ENCODE measurements at regions not wholly inside any gene's neighbourhood (a gene's known extent, or its start where the extent isn't known, plus 50 kb on each side); places are given as distances from the start of the nearest gene placed in this dataset.

DNA sequence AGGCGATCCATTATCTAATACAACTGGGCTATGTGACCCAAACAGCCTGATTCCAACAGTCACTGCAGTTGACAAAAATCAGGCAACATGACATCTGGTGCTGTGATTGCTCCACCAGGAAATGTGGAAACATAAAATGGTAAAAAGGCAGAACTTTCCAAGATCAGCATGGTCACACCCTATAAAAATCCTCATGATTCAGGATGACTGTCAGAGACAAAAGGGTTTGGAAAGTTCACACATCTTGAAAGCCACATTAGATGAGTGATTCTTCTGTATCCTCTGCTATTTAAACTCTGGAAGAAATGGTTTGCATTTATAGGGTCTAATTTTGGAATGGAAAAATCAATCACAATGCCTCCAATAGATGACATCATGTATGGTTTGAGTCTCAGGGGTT is 662.6 kb upstream of the IGFBP3 start:
- no peak for DNase-seq (ENCODE audit: low read depth)
- no peak overlapping the region for H3K4me3 ChIP-seq (ENCODE audit: low read depth, low read length)
- TF ChIP-seq, protein P1, sequence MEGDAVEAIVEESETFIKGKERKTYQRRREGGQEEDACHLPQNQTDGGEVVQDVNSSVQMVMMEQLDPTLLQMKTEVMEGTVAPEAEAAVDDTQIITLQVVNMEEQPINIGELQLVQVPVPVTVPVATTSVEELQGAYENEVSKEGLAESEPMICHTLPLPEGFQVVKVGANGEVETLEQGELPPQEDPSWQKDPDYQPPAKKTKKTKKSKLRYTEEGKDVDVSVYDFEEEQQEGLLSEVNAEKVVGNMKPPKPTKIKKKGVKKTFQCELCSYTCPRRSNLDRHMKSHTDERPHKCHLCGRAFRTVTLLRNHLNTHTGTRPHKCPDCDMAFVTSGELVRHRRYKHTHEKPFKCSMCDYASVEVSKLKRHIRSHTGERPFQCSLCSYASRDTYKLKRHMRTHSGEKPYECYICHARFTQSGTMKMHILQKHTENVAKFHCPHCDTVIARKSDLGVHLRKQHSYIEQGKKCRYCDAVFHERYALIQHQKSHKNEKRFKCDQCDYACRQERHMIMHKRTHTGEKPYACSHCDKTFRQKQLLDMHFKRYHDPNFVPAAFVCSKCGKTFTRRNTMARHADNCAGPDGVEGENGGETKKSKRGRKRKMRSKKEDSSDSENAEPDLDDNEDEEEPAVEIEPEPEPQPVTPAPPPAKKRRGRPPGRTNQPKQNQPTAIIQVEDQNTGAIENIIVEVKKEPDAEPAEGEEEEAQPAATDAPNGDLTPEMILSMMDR (conservative IDR thresholded peaks at IDR 0.05; ENCODE audit: low read depth, low read length), result no peak

DNA sequence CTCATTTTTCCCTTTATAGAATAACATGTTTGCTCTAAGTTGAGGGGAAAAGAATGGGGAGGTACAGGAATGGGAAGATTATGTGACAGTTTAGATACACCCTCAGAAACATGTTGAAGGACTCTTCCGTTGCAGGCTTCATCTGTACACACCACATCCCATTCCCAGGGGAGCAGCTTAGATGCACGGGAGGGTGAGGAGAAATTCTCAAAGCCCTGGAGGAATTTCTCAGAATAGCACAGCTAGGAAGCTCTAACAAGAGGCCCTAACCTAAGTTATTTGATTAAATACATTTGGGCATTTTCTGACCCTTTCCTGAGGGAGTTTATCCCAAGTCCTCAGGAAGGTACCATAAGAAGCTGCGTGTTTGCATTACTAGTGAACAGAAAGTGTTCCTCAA is 660.2 kb upstream of the IGFBP3 start:
- H3K4me3 ChIP-seq (ENCODE audit: low read depth, low read length), result no peak overlapping the region
- TF ChIP-seq, protein P1 (conservative IDR thresholded peaks at IDR 0.05; ENCODE audit: low read depth, low read length), result no peak
- no peak for DNase-seq (ENCODE audit: low read depth)

DNA sequence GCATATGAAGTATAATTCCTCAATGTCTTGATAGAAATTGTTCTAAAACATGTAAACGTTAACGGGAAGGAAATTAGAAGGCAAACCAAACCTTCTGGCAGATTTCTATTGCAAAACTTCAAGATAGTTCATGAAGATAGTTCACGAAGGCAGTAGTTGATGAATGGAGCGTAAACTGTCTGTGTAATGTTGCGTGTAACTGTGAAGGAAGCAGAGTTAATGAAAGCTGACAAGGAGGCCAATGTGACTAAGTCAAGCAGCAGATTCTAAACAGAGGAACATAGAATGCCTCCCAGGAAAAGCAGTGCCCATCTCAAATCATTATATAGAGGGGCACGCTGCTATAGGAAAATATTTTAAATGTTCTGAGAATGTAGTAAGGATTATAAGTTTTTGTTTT is 659.7 kb upstream of the IGFBP3 start:
- H3K4me3 ChIP-seq (ENCODE audit: low read depth, low read length), result no peak overlapping the region
- no peak for DNase-seq (ENCODE audit: low read depth)
- TF ChIP-seq, protein P1 (conservative IDR thresholded peaks at IDR 0.05; ENCODE audit: low read depth, low read length), result no peak

DNA sequence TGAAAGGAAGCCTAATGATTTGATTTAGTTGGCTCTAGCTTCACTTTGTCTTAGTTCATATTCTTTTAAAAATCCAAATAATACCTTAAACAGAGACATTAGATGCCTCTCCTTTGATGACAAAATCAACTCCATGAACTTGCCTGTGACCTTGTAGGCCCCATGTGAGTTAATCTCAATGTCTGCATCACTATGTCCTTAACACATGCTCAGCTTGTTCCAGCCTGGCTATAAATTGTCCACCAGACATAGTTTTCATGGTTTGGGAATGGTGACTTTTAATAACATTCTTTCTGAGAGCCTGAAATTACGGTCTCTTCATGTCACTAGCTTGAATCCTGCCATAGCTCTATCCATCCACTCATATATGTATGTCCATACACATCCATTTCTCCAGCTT is 656.3 kb upstream of the IGFBP3 start:
- no peak for DNase-seq (ENCODE audit: low read depth)
- TF ChIP-seq, protein P1 (conservative IDR thresholded peaks at IDR 0.05; ENCODE audit: low read depth, low read length), result no peak
- no peak overlapping the region for H3K4me3 ChIP-seq (ENCODE audit: low read depth, low read length)

DNA sequence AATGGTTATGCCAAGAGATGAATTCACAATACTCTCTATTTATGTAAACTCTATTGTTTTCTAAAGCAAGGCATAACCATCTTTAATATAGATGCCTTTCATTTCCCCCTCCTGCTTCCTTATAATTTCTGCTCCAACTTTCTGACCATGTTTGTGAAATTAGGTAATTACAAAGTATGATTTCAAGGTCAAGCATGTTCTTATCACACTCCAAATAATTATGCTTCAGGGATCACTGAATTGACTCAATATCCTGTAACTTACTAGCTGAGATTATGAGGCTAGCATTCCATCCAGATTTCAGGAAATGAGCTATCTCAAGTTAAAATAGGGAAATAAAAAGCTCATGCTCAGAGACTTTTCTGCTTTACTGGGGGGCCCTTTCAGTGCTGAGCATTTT is 655.9 kb upstream of the IGFBP3 start:
- peak; percentile 49 for DNase-seq (ENCODE audit: low read depth)

DNA sequence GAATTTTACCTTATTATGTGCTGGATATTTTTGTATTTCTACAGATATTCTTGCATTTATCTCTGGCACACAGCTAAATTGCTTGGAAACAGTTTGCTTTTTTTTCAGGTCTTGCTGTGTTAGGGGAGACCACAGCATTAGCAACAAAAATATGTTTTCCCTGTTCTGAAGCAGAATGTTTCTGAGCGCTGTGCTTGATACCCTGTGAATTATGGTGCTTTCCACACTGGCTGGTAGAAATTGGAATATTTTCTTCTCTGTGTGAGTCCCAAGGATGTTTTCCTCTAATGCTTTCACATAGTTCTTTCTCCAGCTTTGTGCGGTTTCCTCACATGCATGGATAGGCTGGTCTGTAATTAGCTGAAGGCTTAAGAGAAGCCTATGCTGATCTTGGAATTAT is 651.6 kb upstream of the IGFBP3 start:
- no peak overlapping the region for H3K4me3 ChIP-seq (ENCODE audit: low read depth, low read length)
- no peak for DNase-seq (ENCODE audit: low read depth)
- TF ChIP-seq, protein P1 (conservative IDR thresholded peaks at IDR 0.05; ENCODE audit: low read depth, low read length), result no peak

More for the DNA sequence above, 655.9 kb upstream of the IGFBP3 start:
- TF ChIP-seq, protein P1 (conservative IDR thresholded peaks at IDR 0.05; ENCODE audit: low read depth, low read length), result no peak
- H3K4me3 ChIP-seq (ENCODE audit: low read depth, low read length), result no peak overlapping the region

DNA sequence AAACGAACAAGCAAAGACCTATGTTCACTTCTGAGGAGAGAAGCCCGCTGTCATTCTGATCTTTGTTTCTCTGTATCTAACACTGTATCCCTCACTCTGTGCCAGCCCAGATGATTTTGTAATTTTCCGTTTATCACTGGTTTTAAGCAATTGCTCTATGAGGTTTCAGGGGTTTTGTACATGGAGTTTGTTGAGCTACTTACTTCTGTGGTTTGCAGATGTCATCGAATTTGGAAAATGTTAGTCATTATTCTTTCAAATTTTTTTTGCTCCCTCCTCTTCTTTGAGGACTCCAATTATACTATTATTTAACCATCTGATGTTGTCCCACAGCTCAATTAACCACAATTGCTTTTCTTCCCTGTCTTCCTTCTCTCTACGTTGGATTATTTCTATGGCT is 650.9 kb upstream of the IGFBP3 start:
- no peak for DNase-seq (ENCODE audit: low read depth)
- no peak overlapping the region for H3K4me3 ChIP-seq (ENCODE audit: low read depth, low read length)
- TF ChIP-seq, protein P1 (conservative IDR thresholded peaks at IDR 0.05; ENCODE audit: low read depth, low read length), result no peak
